H1 (cell line): ENCODE measurements at regions not wholly inside any gene's neighbourhood (a gene's known extent, or its start where the extent isn't known, plus 50 kb on each side); places are given as distances from the start of the nearest gene placed in this dataset.

Source experiments
- CBX8 ChIP-seq: fragments of 300-800, 300-1000 bp; sonication (generic); IDR thresholded peaks from 2 replicates; pipeline ENCODE4 v1.7.1; 2016; ENCODE audit warnings: low read depth, low read length, borderline replicate concordance
- CEBPB ChIP-seq: IDR thresholded peaks from 2 replicates; pipeline ENCODE4 v1.6.1; 2012; ENCODE audit warnings: low read depth, low read length
- CHD1 ChIP-seq: IDR thresholded peaks from 2 replicates; pipeline ENCODE4 v1.6.1; 2012; ENCODE audit warnings: low read depth, low read length, improper control_type of control experiment
- CHD7 ChIP-seq: fragments of 300-600 bp; sonication (generic); IDR thresholded peaks from 2 replicates; pipeline ENCODE4 v1.7.1; 2012; ENCODE audit warnings: low read length, moderate library complexity, mild to moderate bottlenecking, inconsistent platforms; ENCODE audit not compliant: insufficient replicate concordance
- CTBP2 ChIP-seq: IDR thresholded peaks from 2 replicates; pipeline ENCODE4 v1.7.0; 2011; ENCODE audit warnings: borderline replicate concordance, mild to moderate bottlenecking, moderate library complexity, mixed read lengths, low read length; ENCODE audit not compliant: insufficient read depth, insufficient read length
- EZH2 ChIP-seq: fragments of 200-600 bp; sonication (generic); IDR thresholded peaks from 2 replicates; pipeline ENCODE4 v1.7.1; 2012; ENCODE audit warnings: low read depth, mild to moderate bottlenecking, moderate library complexity, low read length, inconsistent platforms; ENCODE audit not compliant: severe bottlenecking
- FOSL1 ChIP-seq: IDR thresholded peaks from 2 replicates; pipeline ENCODE4 v1.6.1; 2011; ENCODE audit warnings: mild to moderate bottlenecking, low read depth, low read length, moderate library complexity; ENCODE audit not compliant: insufficient read depth
- NANOG ChIP-seq: IDR thresholded peaks from 2 replicates; pipeline ENCODE4 v1.6.1; 2011; ENCODE audit warnings: low read length, low read depth, mild to moderate bottlenecking, inconsistent platforms; ENCODE audit not compliant: insufficient read depth, poor library complexity, severe bottlenecking
- RBBP5 ChIP-seq: IDR thresholded peaks from 2 replicates; pipeline ENCODE4 v1.7.1; 2012; ENCODE audit warnings: low read depth, mild to moderate bottlenecking, inconsistent platforms, low read length, moderate library complexity, borderline replicate concordance
- SP1 ChIP-seq: IDR thresholded peaks from 2 replicates; pipeline ENCODE4 v1.6.1; 2011; ENCODE audit warnings: low read depth, low read length
- SP4 ChIP-seq: IDR thresholded peaks from 2 replicates; pipeline ENCODE4 v1.6.1; 2012; ENCODE audit warnings: low read length, inconsistent platforms
- YY1 ChIP-seq: IDR thresholded peaks from 2 replicates; pipeline ENCODE4 v1.6.1; 2011; ENCODE audit warnings: low read depth, mild to moderate bottlenecking, low read length
- ZNF274 ChIP-seq: IDR thresholded peaks from 2 replicates; pipeline ENCODE4 v1.7.0; 2012; ENCODE audit warnings: low read length, borderline replicate concordance; ENCODE audit errors: extremely low read depth

- TF ChIP-seq CHD7 (no peak), ZNF274 (no peak), CTBP2 (no peak), SP1 (no peak), CHD1 (no peak), YY1 (no peak), CBX8 (no peak), EZH2 (no peak), SP4 (no peak), FOSL1 (no peak), CEBPB (no peak), NANOG (no peak), RBBP5 (no peak)
These were observed 230.5 kb upstream of the MBL2 start (continued) for GRCh38 chr10:53003094-53003493.
